Kidney glomerular epithelial cell (primary cell): ENCODE measurements at regions not wholly inside any gene's neighbourhood (a gene's known extent, or its start where the extent isn't known, plus 50 kb on each side); places are given as distances from the start of the nearest gene placed in this dataset.
"Not testable (repeated sequence)": the region's sequence is repeated elsewhere in the genome, so short reads cannot be mapped to it uniquely, and the experiment has no call there.

Experiments used
- DNase-seq: peaks from one replicate; lab custom pipeline; 2025; lab: John Stamatoyannopoulos, UW

DNA sequence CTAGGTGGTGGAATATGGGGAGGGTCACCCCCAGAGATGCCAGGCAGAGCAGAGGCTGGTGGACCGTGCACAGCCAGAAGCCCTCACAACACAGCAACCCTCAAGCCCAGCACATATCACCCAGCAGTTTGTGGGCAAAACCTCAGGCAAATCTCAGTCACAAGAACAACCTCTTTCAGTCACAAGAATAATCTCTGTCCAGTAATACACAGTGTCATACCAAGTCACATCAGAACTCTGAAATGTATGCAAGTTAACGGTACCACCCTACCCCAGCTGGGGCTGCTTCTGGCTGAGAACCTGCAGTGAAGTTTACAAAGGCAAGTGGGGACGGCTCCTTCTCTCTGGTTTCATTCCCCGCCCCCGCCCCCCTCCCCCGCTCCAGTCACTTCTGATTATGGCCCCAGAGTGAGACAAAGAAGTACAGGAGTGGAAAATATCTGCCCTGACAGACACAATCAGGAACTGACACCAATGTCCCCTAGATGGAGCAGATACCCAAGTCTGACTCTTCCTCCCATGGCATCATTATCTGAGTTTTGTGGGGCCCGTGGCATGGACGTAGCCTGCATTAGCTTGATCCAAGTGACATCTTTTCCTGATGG is 480.9 kb upstream of the TMEM132C start:
- DNase-seq = no peak

DNA sequence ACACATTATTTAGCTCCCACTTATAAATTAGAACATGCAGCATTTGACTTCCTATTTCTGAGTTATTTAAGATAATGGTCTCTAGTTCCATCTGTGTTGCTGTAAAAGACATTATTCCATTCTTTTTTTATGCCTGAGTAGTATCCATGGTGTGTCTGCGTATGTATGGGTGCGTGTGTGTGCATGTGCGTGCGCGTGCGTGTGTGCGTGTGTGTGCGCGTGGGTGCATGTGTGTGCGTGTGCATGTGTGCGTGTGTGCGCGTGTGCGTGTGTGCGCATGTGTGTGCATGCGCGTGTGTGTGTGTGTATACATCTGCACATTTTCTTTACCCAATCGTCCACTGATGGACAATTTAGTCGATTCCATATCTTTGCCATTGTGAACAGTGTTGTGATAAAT is 479.4 kb upstream of the TMEM132C start:
- DNase-seq = no peak

GRCh38 chr12:127790376-127790775 is 476.6 kb upstream of the TMEM132C start:
- DNase-seq = no peak

- no peak for DNase-seq
Measured at GRCh38 chr12:127791217-127791616, 475.8 kb upstream of the TMEM132C start.

DNA sequence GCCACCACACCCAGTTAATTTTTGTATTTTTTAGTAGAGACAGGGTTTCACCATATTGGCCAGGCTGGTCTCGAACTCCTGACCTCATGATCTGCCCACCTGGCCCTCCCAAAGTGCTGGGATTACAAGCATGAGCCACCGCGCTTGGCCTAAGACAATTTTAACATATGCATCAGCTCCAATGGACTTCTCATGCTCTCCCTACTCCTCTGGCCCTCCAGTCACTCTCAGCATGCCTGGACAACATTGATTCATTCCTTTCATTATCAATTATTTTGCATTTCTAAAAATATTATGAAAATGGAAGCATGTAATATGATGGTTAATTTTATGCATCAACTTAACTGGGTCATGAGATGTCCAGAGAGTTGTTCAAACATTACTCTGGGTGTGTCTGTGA is 469.1 kb upstream of the TMEM132C start:
- no peak for DNase-seq

- DNase-seq = no peak
Measured at GRCh38 chr12:127802271-127802670, 464.7 kb upstream of the TMEM132C start.

DNA sequence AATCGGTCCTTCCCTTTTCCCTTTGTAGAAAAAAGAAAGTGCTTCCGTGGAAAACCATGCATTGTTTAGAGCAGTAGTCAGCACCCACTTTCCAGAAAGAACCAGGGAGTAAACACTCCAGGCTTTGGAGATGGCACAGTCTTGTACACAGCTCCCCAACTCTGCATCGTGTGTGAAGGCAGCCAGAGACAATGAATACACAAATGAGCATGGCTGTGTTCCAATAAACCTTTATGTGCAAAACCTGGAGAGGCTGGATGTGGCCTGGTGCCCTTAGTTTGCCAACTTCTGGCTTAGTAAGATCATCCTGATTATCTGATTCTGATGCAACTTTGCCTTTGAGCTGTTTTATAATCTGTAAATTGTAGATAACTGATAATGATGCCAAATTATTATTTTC is 463.4 kb upstream of the TMEM132C start:
- DNase-seq = no peak

- DNase-seq = peak; percentile 45
Measured at GRCh38 chr12:127809275-127809674, 457.7 kb upstream of the TMEM132C start.

- peak; percentile 62 for DNase-seq
Measured at GRCh38 chr12:127810041-127810440, 456.9 kb upstream of the TMEM132C start.

- DNase-seq = not testable (repeated sequence)
Measured at GRCh38 chr12:127810459-127810858, 456.5 kb upstream of the TMEM132C start.

GRCh38 chr12:127811988-127812387 is 455.0 kb upstream of the TMEM132C start:
- no peak for DNase-seq

- no peak for DNase-seq
Measured at GRCh38 chr12:127813147-127813546, 453.8 kb upstream of the TMEM132C start.

DNA sequence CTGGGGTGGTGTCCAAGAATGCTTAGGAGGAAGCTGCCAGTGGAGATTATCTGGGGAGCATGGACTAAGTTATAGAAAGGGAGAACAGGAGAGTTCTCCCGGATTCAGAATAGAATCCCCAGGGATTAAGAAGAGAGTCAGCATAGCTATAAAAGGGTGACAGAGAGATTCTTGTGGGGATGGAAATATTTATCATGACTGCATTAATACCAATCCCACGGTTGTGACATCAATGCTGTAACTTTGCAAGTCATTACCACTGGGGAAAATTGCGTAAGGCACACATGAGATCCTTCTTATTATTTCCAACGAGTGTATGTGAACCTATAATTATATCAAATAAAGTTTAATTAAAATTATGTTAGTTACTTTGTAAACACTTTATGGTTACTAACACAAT is 447.9 kb upstream of the TMEM132C start:
- DNase-seq = no peak

- DNase-seq = no peak
Measured at GRCh38 chr12:127820271-127820670, 446.7 kb upstream of the TMEM132C start.

DNA sequence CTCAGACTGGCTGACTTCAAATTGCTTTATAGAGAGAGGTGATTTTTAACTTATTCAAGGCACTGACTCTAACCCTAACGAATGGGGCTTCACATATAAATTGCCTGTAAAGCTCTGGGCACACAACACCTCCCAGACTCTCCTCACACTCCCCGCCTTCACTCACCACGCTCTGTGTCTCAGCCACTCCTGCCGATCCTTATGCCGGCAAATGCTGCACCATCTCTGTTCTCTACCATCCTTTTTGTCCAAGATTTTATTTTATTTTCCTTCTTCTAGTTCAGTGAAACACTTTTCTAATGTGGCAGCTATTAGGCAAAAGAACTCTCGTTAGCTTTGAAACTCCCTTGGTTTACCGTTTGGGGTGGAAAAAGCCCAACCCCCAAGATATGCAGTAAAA is 446.1 kb upstream of the TMEM132C start:
- DNase-seq = no peak

GRCh38 chr12:127822809-127823411 is 444.1 kb upstream of the TMEM132C start:
- no peak for DNase-seq

GRCh38 chr12:127823801-127824200 is 443.2 kb upstream of the TMEM132C start:
- no peak for DNase-seq

GRCh38 chr12:127829281-127830064 is 437.5 kb upstream of the TMEM132C start:
- no peak for DNase-seq

DNA sequence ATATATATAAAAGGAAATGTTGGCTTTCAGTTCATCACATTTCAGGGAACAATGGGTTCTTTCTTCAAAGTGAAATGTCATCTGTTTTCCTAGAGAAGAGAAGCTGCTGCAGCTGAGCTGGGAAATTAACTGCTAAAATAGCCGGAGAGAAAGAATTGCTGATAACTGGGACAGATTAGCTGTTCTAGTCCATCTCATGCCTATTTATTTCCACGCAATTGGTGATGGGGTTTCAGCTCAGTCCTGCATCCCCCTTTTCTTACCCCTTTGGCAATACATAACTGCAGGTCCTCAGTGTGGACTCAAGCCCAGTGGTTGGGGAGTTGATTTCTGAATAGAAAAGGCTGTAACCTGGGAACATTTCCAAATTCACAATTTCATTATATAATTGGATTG is 436.9 kb upstream of the TMEM132C start:
- DNase-seq = no peak

DNA sequence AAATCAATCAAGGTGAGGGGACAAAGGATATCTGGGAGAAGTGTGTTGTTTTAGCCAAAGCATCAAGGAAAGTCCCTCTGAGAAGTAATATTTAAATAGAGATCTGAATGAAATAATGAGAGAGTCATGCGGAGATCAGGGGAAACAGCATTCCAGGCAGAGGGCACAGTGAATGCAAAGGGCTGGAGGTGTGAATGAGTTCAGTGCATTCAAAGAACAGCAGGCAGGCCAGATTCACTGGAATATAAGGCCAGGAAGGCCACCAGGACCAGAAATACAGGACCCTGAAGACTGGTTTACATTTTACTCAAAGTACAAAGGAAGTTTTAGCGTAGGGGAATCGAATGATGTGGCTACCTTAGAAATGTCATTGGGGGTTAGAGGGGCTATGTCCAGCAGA is 436.2 kb upstream of the TMEM132C start:
- no peak for DNase-seq

DNA sequence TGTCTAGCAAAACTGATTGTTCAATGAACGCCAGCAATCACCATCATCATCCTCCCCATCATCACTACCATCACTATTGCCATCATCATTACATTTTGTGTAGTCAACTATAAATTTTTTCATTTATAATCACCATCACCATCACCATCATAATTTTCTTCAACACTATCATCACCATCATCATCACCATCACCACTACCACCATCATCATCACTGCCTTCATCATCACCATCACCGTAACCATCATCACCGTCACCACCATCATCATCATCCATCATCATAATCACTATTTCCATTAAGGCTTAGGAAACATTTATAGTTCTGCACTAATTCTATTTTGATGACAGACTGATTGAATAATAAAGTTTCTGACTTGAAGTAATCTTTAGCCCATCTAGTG is 434.8 kb upstream of the TMEM132C start:
- no peak for DNase-seq

DNA sequence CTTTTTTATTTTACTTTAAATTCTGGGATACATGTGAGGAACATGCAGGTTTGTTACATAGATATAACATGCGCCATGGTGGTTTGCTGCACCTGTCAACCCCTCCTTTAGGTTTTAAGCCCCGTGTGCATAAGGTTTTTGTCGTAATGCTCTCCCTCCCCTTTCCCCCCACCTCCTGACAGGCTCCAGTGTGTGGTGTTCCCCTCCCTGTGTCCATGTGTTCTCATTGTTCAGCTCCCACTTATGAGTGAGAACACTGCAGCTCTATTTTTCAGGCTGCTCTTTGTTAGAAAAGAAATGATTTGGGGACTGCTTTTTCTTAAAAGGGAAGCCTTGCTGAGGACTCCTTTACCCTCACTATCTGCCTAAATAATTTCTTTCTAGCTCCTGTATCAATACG is 430.2 kb upstream of the TMEM132C start:
- not testable (repeated sequence) for DNase-seq

GRCh38 chr12:127857661-127858060 is 409.3 kb upstream of the TMEM132C start:
- DNase-seq = no peak
